ENCODE measurements at regions not wholly inside any gene's neighbourhood (a gene's known extent, or its start where the extent isn't known, plus 50 kb on each side); places are given as distances from the start of the nearest gene placed in this dataset.

DNA sequence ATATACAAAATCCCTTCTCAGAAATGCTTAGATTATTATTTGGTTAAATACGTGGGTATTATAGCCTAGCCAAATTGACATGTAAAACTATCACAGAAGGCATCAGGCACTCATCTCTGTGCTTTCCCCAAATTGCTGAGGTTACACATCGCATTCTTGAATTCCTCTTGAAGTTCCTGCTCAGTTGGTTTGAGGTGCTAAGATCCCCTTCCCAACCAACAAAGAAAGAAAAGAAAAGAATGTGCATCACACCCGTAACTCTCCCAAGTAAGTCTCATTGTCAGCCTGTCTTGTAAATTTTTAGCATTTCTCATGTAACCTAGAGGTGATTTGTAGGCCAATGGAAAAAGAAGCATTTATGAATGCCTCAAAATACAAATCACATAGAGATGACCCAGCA lies 539.2 kb upstream of the PRMT6 start:
- no peak for DNase-seq

DNA sequence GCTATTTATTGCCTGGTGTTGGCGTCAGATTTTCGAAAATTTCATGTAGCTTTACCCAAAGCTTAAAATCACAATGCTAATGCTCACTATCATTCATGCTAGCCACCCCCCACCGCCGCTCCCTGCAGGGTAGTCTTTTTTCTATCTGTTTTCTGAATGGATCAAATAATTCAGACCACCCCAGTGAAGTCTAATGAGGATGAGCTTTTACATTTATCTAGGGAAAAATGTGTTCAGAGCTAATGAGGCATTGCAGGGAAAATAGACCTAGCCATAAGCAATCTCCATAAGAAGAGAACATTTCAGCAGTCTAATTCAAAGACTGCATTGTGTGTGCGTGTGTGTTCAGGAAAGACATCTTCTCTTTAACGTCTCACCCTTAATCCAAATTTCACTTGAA lies 533.0 kb upstream of the PRMT6 start:
- no peak for DNase-seq

DNA sequence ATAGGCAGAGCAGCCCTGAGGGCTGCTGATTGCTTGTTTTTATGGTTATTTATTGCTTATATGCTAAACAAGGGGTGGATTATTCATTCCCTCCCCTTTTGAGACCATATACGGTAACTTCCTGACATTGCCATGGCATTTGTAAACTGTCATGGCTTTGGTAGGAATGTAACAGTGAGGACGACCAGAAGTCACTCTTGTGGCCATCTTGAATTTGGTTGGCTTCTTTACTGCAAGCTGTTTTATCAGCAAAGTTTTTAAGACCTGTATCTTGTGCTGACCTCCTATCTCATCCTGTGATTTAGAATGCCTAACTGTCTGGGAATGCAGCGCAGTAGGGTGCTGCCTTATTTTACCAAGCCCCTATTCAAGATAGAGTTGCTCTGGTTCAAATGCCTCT lies 531.8 kb upstream of the PRMT6 start:
- DNase-seq = no peak

DNA sequence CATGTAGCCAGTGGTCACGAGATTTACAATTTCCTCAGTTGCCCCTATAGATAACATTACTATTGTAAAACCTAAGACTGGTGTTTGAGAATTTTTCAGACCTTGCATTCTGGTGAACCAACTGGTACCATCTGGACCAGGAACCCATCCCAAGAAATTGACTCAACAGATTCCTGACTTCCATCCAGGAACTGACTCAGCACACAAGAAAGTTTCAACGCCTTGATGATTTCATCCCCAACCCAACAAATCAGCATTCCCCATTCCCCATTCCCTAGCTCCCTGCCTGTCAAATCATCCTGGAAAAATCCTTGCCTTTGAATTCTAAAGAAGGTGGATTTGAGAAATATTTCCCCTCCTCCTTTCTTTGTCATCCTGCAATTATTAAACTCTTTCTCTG lies 529.8 kb upstream of the PRMT6 start:
- no peak for DNase-seq

DNA sequence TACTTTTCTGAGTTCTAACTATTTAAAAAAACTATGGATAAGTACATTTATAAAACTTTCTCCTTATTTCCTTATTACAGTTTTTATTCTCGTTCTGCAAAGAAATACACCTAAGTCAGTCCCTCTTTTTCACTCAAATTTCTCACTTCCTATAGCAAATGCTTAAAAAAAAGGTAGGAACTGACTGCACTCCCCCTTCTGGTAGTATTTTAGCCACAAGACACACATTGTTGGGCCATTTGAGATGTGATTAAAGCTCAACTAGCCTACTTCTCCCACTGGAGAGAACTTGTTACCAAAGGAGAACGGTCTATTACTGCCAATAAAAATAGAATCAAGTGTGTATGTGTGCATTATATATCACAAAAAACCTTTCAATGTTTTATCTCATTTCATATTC lies 521.9 kb upstream of the PRMT6 start:
- no peak for DNase-seq

DNA sequence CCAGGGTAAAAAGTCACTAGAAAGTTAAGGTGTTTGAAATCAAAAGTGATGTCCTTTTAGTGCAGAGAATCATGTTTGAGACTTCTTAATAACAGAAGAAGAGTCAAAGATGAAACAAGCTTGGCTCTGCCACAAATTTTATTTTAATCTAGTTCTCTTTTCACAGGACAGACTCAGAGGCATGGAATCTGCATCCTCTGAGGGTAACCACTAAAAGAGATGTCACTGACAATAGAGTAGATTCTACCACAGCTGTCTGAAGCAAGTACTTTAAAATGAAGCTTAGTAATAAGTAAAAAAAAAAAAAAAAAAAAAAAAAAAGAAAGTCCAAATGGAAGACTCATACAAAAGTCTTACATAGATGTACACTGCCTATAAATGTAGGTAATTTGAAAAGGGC lies 519.7 kb upstream of the PRMT6 start:
- no peak for DNase-seq

DNA sequence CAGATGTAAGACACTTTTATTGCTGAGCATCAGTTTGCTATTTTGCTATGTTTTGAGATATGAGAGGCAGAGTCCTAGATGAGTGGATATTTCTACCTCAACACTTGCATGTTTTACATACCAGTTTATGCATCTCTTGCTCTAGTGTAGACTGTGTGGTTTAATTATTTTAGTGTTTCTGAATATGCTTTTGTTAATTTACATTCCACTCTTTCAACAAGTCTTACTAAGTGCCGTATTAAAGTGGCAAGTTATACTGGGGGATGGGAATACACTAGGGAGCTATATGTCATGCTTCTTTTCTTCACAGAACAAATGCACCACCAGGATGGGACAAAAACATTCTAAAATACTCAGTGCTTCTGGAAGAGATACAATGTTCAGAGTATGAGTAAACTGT lies 507.7 kb upstream of the PRMT6 start:
- no peak for DNase-seq

DNA sequence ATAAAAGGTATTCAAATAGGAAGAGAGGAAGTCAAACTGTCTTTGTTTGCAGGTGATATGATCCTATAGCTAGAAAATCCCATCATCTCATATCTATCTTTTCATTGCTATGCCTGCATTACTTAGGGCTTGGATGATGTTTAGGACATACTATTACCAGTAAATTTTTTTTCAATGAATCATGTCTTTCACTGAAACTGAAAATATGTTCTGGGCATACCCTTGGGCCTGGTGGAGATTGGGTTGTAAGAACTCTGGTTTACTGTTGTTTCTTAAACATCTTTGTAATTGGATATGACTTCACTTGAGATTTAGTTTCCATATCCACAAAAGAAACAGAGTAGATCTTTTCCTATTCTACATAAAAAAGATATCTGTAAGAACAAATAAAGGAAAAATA lies 502.2 kb upstream of the PRMT6 start:
- DNase-seq = no peak

DNA sequence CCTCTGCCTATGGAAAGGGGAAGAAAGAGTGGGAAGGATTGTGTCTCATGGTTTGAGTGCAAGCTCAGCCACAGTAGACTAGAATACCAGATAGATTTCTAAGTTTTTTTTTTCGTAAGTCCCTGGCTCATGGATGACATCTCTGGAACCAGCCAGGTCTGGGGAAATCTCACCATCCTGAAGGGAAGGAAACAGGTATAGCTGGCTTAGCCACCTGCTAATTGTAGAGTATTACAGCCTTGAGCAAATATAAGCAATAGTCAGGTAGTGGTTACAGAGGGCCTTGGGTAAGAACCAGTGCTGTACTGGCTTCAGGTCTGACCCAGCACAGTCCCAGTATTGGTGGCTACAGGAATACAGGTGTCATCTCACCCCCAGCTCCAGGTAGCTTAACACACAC lies 500.9 kb upstream of the PRMT6 start:
- no peak for DNase-seq

DNA sequence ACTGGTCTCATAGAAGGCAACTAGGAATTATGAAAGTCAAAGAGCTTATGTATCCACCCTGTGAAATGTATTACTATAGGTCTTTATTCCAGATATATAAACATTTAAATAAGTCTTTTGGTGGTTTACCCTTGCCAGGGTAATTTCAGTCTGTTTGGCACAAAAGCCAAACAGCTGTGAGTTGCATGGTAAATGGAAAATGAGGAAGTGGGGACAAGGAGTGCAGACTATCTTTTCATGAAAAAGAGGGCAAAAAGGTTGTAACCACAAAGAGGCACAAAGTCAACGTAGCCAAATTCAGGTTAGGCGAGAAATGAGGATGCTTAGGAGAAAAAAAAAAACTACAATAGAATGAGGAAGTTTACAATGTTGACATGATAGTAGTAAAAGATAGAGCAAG lies 492.3 kb upstream of the PRMT6 start:
- no peak for DNase-seq

DNA sequence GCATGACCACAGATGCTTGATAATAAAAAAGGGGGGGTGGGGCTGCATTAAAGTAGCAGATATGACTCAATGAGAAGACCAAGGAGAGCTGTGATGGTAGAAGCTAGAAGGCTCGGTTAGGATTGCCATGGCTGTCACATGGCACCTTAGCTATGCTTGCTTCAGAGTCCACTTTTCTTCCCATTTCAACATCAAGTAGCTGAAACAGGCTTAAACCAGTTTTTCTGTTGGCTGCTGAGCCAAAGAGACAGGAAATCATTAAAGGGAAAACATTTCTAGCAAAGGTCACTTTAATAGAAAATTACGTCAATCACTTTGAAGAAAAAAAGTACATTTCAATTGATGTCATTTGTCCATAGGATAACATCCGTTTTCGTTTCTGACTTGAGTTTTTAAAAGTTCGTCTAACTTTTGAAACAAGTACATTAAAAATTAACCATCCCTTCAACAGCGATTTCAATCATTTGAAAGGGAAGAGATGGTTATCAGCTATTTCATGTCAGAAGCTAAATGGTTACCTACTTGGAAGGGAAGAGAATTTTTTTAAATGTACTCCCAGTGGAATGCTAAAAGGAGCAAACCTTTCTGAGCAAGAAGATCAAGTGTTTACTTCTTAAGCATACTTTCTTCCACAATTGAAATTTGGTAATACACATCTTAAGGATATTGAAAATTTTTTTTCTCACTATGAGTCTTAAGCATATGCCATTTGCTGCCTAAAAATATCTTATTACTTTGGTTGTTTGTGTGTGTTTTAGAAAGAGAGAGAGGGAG lies 488.1 kb upstream of the PRMT6 start:
- no peak for DNase-seq

DNA sequence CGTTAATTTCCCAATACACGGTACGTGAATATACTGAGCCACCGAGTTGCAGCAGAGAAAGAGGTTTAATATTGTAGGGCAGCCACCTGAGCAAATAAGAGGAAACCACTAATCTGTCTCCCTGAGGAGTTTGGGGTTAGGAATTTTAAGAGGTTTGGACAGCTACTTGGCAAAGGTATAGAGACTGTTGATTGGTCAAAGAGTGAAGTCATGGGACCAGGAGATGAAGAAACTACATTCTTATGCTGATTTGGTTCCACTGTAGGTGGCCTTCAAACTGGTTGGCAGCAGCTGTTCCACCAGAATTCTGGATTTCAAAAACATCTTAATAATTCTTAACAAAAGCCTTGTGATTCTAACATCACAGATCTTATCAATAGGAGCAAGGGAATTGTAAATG lies 485.4 kb upstream of the PRMT6 start:
- no peak for DNase-seq

DNA sequence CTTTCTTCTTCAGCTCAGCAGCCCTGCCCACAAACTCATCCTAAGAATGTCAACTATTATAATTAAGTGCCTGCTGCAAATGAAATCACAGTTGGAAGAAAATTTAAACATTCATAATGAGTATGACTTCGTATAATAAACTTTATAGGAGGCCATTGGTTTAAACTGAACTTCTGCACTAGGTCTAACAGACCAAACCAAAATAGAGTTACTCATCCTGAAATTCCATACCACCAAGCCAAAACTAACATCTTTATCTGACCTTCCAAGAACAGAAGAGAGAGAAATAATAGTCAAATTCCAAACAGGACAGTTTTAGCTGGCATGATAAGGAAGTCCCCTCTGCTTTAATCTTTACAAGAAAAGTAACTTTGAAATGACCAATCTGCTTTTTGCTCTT lies 472.4 kb upstream of the PRMT6 start:
- DNase-seq = no peak

DNA sequence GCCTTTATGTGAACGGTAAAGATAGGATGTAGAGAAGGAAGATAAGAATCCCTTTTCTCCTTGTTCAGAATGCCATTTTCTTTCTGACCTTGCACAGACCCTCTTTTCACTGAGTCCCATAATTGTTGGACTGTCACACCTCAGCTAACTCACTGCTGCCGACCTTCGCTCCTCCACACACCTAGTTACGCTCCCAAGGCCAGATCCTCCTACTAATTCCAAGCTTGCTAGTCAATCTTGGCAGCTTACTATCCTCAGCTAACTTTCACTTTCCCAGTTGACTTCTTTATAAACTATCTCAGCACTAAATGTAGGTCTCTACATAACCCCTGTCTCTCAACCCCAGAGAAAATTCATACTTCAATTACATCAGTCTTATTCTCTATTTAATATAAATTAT lies 471.8 kb upstream of the PRMT6 start:
- DNase-seq = no peak

DNA sequence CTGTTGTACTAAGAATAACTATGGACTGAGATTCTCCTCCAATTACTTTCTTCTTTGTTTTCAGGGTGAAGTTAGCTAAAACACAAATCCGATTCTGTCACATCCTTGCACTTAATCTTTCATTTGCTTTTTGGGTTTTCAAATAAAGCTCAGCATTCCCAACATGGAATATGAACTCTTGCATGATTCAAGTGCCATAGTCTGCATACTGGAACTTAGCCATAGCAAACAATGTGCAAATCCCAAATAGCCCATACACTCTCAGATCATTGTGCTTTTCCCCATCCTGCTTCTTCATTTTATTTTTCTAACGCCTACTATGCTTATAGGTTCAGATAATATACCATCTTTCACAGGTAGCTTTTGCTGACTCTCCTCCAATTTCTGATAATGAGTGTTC lies 455.8 kb upstream of the PRMT6 start:
- DNase-seq = no peak

DNA sequence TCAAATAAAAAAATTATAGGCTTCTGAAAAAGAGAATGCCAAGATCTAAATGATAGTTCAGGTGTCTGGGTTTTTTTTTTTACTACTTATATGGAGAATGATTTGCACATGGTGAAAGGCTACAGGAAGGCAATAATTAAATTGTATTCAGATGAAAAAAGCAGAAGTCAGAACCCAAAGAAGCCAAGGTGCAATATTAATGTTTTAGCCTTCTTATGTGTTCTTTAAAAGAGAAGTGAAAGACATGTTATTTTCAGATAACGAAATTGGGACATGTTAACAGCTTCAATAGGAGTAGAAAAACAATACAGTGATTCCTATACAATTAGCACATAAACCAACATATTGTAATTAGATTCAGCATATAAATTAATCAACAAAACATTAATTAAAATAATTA lies 452.9 kb upstream of the PRMT6 start:
- DNase-seq = no peak

DNA sequence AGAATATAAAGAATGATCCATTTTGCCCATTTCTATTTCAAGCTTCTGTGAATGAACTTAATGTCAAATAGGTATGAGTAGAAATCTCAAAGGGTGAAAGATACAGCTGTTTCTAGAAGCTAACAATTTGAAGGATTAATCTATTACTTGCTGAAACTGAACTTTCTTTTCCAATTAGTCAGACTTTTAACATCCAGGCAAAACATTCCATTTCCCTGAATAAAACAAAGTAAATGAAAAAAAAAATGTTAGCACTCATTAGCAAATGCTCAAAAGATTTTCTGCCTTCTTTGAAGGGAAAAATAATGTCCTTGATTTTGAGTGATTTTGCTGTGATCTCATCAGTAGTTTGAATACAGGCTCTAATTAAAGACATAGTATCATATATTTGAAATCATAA lies 447.6 kb upstream of the PRMT6 start:
- no peak for DNase-seq

DNA sequence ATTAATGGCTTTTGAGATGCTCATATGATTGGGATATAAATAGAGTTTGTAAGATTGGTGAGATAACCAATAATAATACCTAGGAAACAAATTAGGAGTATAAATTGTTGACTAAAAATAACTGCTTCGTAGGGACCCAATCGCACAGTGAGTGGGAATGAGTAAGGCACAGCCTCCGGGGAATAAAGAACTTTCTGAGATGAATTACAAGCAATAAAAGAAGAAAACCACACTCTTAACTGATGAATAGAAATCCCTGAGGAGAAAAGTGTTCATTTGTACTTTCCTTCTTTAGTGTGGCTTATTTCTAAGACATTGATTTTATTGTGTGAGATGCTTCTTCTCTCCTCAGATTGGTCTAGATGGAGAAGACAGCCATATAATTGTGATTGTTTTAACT lies 443.4 kb upstream of the PRMT6 start:
- no peak for DNase-seq

DNA sequence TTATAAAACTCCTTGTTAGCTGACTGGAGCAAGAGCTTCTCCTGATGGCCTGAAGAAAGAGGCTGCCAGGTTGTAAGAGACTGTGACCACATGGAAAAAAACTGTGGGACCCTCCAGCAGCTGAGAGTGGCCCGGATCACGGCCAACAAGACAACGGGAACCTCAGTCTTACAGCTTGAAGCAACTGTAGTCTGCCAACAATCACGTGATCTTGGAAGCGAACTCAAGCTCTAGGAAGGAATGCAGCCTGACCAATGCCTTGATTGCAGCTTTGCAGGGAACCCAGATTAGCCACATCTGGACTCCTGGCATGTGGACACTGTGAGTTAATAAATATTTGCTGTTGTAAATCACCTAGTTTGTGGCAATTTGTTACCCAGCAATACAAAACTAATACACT lies 442.6 kb upstream of the PRMT6 start:
- DNase-seq = no peak

DNA sequence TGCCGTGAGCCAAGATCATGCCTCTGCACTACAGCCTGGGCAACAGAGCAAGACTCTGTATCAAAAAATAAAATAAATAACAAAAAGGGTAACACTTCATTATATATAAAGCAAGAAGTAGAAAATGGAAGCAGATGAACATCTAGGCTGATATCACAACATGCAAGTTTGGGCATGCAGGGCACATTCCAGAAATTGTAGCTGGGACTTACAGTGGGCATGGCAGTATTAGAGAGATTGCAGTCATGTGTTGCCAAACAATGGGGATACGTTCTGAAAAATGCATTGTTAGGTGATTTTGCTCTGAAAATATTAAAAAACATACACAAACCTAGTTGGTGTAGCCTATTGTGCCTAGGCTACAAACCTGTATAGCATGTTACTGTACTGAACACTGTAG lies 441.0 kb upstream of the PRMT6 start:
- DNase-seq = no peak

DNA sequence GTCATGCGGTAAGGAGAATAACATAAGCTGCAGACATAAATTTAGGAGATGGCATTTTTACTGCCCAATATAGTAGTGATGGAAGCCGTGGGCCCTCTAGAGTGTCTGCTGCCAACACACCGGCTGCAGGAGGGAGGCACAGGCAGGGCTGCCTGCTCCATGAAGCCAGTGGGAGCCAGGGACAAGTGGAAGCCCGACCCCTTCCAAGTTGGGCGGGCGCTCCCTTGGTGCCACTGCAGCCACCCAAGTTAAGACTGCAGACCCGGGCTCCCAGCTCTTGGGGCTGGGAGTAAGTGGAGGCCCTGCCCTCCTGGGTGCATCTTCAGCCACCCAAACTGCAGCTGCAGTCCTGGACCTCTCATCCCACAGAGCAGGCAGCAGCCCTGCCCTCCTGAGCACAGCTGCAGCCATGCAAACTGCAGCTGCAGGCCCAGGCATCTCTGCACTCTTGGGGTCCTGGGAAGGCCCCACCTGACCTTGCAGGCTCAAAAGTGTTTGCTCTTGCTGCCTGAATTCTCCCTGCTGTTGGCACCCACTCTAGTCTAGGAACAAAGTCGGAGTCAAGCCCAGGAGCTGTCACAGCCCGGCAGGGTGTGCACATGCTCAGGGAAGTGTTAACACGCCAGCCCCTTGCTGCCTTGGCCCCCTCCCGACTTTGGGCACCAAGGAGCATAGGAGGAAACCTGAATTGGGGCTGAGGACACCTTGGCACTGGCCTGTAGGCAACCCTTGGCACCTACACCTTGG lies 437.2 kb upstream of the PRMT6 start:
- DNase-seq = no peak

DNA sequence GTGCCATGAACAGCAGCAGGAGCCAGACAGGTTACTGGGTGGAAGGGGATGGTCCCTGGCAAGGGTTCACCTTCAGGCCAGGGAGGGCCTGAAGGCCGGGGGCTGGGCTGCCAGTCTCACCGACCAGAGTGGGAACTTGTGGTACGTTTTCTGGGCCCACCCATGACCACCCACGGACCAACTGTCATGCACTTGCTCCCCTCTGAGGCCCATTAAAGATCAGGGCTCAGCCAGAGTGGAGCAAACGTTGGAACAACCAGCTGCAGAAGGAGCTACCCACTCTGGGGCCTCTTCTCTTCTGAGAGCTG lies 436.7 kb upstream of the PRMT6 start:
- DNase-seq = no peak

DNA sequence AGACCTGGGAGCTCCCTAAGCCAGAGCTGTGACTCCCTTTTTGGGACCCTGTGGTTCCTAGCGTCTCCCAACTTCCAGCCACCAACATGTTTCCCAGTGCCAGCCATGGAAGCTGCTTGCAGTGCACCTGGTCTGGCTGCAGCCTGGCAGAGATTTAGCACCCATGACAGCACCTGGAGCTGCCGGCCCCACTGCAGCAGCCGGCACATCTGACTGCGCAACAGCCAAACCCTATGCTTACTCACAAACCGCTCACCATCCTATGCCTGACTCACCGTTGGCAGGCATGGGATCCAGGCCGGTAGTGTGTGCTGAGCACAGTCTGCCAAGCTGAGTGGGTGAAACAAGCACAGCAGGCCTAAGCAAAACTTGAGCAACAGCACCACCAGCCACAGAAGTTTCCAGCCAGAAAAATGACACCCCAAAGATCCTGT lies 435.9 kb upstream of the PRMT6 start:
- DNase-seq = no peak

DNA sequence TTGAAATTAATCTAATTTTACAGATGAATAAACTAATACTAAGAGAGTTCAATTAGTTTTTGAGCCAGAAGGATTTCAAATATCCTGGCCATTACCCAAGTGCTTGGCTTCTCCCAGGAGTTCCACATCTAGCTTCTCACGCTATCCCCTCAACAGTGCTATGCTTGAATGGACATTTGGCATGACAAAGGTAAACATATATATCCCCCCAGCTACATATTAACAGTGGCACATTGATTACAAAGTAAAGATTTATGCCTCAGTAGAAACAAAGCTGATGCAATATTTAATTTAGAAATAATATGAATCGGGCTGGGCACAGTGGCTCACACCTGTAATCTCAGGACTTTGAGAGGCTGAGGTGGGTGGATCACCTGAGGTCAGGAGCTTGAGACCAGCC lies 434.6 kb upstream of the PRMT6 start:
- DNase-seq = no peak

DNA sequence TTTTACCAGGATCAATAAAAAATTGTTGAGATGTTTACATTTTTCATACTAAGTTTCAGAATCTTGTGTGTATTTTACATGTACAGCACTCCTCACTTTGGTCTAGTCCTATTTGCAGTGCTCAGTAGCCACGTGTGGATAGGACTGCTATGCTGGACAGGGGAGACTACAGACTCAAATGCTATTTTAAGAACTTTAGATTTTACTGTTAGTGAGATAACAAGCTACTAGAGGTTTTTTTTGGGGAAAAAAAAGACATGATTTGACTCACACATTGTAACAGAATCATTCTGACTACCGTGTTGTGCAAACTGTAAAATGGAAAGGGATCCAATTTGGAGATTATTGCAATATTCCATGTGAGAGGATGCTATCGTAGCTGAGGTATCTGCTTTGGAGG lies 418.9 kb upstream of the PRMT6 start:
- no peak for DNase-seq

Data from activated T-cell treated with anti-CD3 and anti-CD28 coated beads, Interleukin-2, amount 50 U/mL, for 48 hours (primary cell).